Upper lobe of right lung (tissue), 1 donor: ENCODE measurements at regions not wholly inside any gene's neighbourhood (a gene's known extent, or its start where the extent isn't known, plus 50 kb on each side); places are given as distances from the start of the nearest gene placed in this dataset.

Source experiments
- ATAC-seq: fragments of 200-7000 bp; cut with Tn5 transposase; one replicate; pipeline ENCODE4 v1.9.1; 2020; ENCODE audit warnings: mild to moderate bottlenecking, moderate library complexity
- DNase-seq: peaks from one replicate; pipeline ENCODE4 v3.0.0-alpha.2; 2020
- H3K27ac ChIP-seq: fragments of 200-600 bp; one replicate; pipeline ENCODE4 v1.8.0; 2022
- H3K27me3 ChIP-seq: fragments of 200-600 bp; one replicate; pipeline ENCODE4 v1.8.0; 2022; ENCODE audit warnings: mild to moderate bottlenecking
- H3K36me3 ChIP-seq: fragments of 200-600 bp; one replicate; pipeline ENCODE4 v1.8.0; 2022
- H3K4me1 ChIP-seq: fragments of 200-600 bp; one replicate; pipeline ENCODE4 v1.8.0; 2022
- H3K4me3 ChIP-seq: fragments of 200-600 bp; one replicate; pipeline ENCODE4 v1.8.0; 2022; ENCODE audit warnings: mild to moderate bottlenecking
- H3K9me3 ChIP-seq: fragments of 200-600 bp; one replicate; pipeline ENCODE4 v1.8.0; 2022
- intact Hi-C: fragments of 100-400 bp; cut with DNase I; formaldehyde crosslinking; loops from one replicate; pipeline ENCODE4 v1.11.0; 2022
- TF ChIP-seq, protein P1 (sequence below): fragments of 200-600 bp; IDR thresholded peaks from one replicate; pipeline ENCODE4 v1.8.0; 2022; ENCODE audit warnings: antibody characterized with exemption
- donor health status: DM: no; HTN: yes; CAD: no; lungs with severe emphysema.

DNA sequence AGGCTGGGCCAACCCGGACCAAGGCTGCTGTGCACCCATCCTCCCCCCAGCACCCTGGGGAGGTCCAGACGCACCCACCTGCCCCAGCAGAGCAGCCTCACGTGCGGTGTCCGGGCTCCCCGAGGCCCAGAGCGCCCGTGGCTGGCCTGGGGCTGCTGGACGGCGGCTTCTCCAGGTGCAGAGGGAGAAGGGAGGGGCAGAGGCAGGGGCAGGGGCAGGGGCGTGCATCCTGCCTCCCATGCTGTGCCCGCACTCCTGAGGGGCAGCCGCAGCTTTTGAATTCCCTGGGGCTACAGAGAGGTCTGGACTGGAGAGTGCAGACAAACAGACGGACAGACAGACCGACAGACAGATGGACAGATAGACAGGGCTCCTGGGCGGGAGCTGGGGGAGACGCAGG, 83.6 kb upstream of the PRR5 start:
- Histone ChIP-seq H3K36me3 (no peaks in the 10 kb centered on the region), H3K27me3 (peaks cover 11% of the 10 kb centered on the region), H3K4me1 (no peaks in the 10 kb centered on the region), H3K9me3 (no peaks in the 10 kb centered on the region), H3K4me3 (no peak overlapping the region), H3K27ac (no peak overlapping the region)
- ATAC-seq (no peak), DNase-seq (no peak)
- TF ChIP-seq, protein P1, sequence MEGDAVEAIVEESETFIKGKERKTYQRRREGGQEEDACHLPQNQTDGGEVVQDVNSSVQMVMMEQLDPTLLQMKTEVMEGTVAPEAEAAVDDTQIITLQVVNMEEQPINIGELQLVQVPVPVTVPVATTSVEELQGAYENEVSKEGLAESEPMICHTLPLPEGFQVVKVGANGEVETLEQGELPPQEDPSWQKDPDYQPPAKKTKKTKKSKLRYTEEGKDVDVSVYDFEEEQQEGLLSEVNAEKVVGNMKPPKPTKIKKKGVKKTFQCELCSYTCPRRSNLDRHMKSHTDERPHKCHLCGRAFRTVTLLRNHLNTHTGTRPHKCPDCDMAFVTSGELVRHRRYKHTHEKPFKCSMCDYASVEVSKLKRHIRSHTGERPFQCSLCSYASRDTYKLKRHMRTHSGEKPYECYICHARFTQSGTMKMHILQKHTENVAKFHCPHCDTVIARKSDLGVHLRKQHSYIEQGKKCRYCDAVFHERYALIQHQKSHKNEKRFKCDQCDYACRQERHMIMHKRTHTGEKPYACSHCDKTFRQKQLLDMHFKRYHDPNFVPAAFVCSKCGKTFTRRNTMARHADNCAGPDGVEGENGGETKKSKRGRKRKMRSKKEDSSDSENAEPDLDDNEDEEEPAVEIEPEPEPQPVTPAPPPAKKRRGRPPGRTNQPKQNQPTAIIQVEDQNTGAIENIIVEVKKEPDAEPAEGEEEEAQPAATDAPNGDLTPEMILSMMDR: no peak
- intact Hi-C loops: no loop called here

DNA sequence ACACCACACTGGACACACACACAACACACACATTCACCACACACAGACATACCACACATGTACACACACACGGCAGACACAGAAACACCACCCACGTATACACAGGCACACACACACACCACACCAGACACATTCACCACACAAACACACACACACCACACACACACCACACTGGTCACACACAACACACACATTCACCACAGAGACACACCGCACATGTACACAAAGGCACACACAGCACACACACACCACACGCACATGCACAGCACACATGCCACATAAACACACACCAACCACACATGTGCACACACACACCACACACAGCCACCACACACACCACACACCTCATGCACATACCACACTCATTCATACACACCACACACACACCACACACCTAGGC, 84.2 kb upstream of the PRR5 start:
- DNase-seq: no peak
- TF ChIP-seq, protein P1: no peak

DNA sequence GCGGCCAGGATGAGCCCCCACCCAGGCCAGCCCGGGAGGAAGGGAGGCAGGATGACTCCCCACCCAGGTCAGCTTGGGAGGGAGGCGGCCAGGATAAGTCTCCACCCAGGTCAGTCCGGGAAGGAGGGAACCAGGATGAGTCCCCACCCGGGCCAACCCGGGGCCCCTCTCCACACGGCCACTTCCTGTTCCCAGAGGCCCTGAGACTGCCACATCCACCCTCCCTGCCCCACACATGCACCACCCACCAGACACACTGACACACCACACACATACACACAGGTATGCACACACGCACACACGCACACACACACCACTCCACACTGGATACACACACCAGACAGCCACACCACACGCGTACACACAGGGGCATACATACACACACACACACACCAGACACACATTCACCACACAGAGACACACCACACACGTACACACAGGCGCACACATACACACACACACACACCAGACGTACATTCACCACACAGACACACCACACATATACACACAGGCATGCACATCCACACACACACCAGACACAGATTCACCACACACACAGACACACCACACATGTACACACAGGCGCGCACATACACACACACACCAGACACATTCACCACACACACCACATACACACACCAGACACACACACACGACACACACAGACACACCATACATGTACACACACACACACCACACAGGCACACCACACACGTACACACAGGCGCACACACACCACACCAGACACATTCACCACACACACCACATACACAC, 84.9 kb upstream of the PRR5 start:
- ATAC-seq (peak; percentile 8), DNase-seq (no peak)
- Histone ChIP-seq H3K4me1 (no peaks in the 10 kb centered on the region), H3K27me3 (peaks cover 11% of the 10 kb centered on the region), H3K36me3 (no peaks in the 10 kb centered on the region), H3K4me3 (no peak overlapping the region), H3K9me3 (peaks cover 8% of the 10 kb centered on the region), H3K27ac (no peak overlapping the region)
- TF ChIP-seq, protein P1: no peak
- intact Hi-C loops: no loop called here

More for the DNA sequence above, 84.2 kb upstream of the PRR5 start:
- no peak for ATAC-seq
- Histone ChIP-seq H3K4me1 (no peaks in the 10 kb centered on the region), H3K36me3 (no peaks in the 10 kb centered on the region), H3K4me3 (no peak overlapping the region), H3K9me3 (no peaks in the 10 kb centered on the region), H3K27me3 (peaks cover 11% of the 10 kb centered on the region), H3K27ac (no peak overlapping the region)
- intact Hi-C loops: no loop called here

DNA sequence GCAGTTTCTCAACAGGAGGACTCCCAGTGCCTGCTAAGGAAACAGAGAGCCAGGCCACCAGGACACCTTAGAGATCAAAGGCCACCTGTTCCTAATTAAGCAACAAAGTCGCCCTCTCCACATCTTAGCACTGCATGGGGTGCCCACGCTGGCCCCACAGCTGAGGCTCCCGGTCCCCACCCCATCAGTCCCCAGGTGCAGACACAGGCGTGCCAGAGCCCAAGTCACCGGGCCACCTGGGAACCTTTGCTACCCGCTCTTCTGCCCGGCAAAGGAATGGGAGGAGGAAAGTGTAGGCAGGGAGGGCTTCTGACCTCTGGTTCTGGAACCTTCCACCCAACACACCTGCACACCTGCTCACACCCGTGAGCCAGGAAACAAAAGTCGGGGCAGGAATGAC, 85.5 kb upstream of the PRR5 start:
- H3K4me1 ChIP-seq: no peaks in the 10 kb centered on the region
- intact Hi-C loops: no loop called here
- peaks cover 11% of the 10 kb centered on the region for H3K27me3 ChIP-seq
- peaks cover 14% of the 10 kb centered on the region for H3K9me3 ChIP-seq
- TF ChIP-seq, protein P1: no peak
- ATAC-seq: no peak
- H3K4me3 ChIP-seq: no peak overlapping the region
- H3K36me3 ChIP-seq: no peaks in the 10 kb centered on the region
- DNase-seq: no peak
- no peak overlapping the region for H3K27ac ChIP-seq

DNA sequence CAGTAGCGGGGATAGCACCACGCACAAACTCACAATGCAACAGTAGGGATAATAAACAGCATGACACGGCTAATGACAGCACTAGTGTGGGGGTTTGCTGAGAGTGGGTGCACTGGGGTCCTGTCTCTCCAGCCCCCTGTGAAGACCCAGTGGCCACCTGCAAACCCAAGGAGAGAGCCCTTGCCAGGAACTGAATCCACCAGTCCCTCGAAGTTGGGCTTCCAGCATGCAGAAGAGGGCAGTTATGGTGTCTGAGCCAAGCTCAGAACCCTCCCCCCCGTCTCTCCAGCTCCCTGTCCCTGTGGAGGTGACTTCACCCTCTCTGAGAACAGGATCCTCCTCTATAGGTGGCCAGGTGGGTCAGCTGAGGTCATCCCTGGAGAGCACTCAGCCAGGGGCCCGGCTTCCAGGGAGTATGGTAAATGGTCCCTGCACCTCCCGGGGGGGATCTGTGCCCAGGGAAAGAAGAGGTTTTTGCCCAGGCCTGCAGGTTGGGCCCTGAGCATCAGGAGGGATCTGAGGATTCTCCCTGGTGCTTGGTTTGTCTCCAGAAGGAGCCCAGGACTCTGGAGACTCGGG, 86.3 kb upstream of the PRR5 start:
- H3K27me3 ChIP-seq: peaks cover 7% of the 10 kb centered on the region
- ATAC-seq (no peak), DNase-seq (no peak)
- no peak overlapping the region for H3K4me3 ChIP-seq
- intact Hi-C loops: no loop called here
- no peaks in the 10 kb centered on the region for H3K36me3 ChIP-seq
- peaks cover 16% of the 10 kb centered on the region for H3K9me3 ChIP-seq
- no peaks in the 10 kb centered on the region for H3K4me1 ChIP-seq
- H3K27ac ChIP-seq: no peak overlapping the region
- TF ChIP-seq, protein P1: no peak
